ENCODE measurements at regions not wholly inside any gene's neighbourhood (a gene's known extent, or its start where the extent isn't known, plus 50 kb on each side); places are given as distances from the start of the nearest gene placed in this dataset.

GRCh38 chr22:22388090-22388489 is 120.5 kb downstream of the ZNF280B start:
- H3K4me3 ChIP-seq (ENCODE audit: insufficient read depth, low read depth, low read length): no peak overlapping the region

More at GRCh38 chr22:22388090-22388489, 120.5 kb downstream of the ZNF280B start:
- CTCF ChIA-PET: no interaction called here
- H4K20me1 ChIP-seq (ENCODE audit: insufficient read depth, low read length): no peaks in the 10 kb centered on the region
- no peak overlapping the region for H3K14ac ChIP-seq (replicated peaks; ENCODE audit: low read depth, low read length)
- H4K91ac ChIP-seq (ENCODE audit: insufficient read depth, low read depth, low read length): no peak overlapping the region
- H3K4ac ChIP-seq (ENCODE audit: low read depth, low read length): no peak overlapping the region
- in situ Hi-C loops (cut with MboI; ENCODE audit: low sequenced_read_pairs) (no loop called here), intact Hi-C loops (cut with micrococcal nuclease) (no loop called here), dilution Hi-C loops (cut with HindIII; ENCODE audit: low sequenced_read_pairs, unreplicated experiment) (no loop called here)
- no peak overlapping the region for H2BK120ac ChIP-seq (ENCODE audit: low read depth, low read length)
- whole genome bisulfite sequencing, 2 experiments (ENCODE audit: extremely low coverage in 2 of 2, insufficient read length in 1 of 2): no CpG with 5 or more reads among the region's 5 CpGs
- no peak overlapping the region for H2AK5ac ChIP-seq (ENCODE audit: low read depth, low read length)
- H3K9ac ChIP-seq (ENCODE audit: low read depth, low read length): no peak overlapping the region
- ATAC-seq (ENCODE audit: low read depth): no peak
- H3K9me1 ChIP-seq (ENCODE audit: insufficient read depth, low read length): no peaks in the 10 kb centered on the region
- H2AFZ ChIP-seq (replicated peaks; ENCODE audit: low read length, poor library complexity): no peak overlapping the region
- H3K27ac ChIP-seq (ENCODE audit: insufficient read depth, low read length): no peak overlapping the region
- H3K79me1 ChIP-seq (ENCODE audit: low read depth in 1 of 2, low read length in 2 of 2): no peaks in the 10 kb centered on the region
- H3K18ac ChIP-seq (ENCODE audit: low read depth, low read length): no peak overlapping the region
- H2BK15ac ChIP-seq (ENCODE audit: low read depth, low read length): no peak overlapping the region
- TF ChIP-seq NFE2L2 (IDR thresholded peaks at IDR 0.05; ENCODE audit: low read depth, low read length) (no peak), SMC3 (IDR thresholded peaks at IDR 0.05; ENCODE audit: low read depth, low read length) (no peak), CHD1 (IDR thresholded peaks at IDR 0.05; ENCODE audit: low read depth, low read length) (no peak), MAZ (IDR thresholded peaks at IDR 0.05; ENCODE audit: borderline replicate concordance, low read depth, low read length) (no peak), USF2 (IDR thresholded peaks at IDR 0.05; ENCODE audit: low read depth, low read length) (no peak), MXI1 (IDR thresholded peaks at IDR 0.05; ENCODE audit: borderline replicate concordance, low read depth, low read length) (no peak), BHLHE40 (IDR thresholded peaks at IDR 0.05; ENCODE audit: low read depth, low read length) (no peak)
- TF ChIP-seq, protein P1, sequence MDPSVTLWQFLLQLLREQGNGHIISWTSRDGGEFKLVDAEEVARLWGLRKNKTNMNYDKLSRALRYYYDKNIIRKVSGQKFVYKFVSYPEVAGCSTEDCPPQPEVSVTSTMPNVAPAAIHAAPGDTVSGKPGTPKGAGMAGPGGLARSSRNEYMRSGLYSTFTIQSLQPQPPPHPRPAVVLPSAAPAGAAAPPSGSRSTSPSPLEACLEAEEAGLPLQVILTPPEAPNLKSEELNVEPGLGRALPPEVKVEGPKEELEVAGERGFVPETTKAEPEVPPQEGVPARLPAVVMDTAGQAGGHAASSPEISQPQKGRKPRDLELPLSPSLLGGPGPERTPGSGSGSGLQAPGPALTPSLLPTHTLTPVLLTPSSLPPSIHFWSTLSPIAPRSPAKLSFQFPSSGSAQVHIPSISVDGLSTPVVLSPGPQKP (IDR thresholded peaks at IDR 0.05; ENCODE audit: borderline replicate concordance, low read depth, low read length): no peak
- H3K56ac ChIP-seq (ENCODE audit: extremely low read depth, insufficient read depth, low read length): no peak overlapping the region
- H3K36me3 ChIP-seq (ENCODE audit: control insufficient read depth, insufficient read depth, low read length): no peaks in the 10 kb centered on the region
- H3K23ac ChIP-seq (ENCODE audit: low read depth, low read length): no peak overlapping the region
- H4K8ac ChIP-seq (ENCODE audit: low read depth in 2 of 2, low read length in 2 of 2): no peak overlapping the region
- no peak overlapping the region for H4K5ac ChIP-seq (ENCODE audit: low read depth, low read length)
- H3K4me1 ChIP-seq (ENCODE audit: control insufficient read depth, insufficient read depth, low read length): no peaks in the 10 kb centered on the region
- H2BK20ac ChIP-seq (ENCODE audit: low read depth, low read length): no peak overlapping the region
- H2AK9ac ChIP-seq (replicated peaks; ENCODE audit: low read depth, low read length, poor library complexity): no peak overlapping the region
- DNase-seq: no peak
- H3K4me2 ChIP-seq (ENCODE audit: low read depth, low read length): no peak overlapping the region
- POLR2A ChIA-PET (ENCODE audit: unreplicated experiment): no interaction called here
- no peaks in the 10 kb centered on the region for H3K27me3 ChIP-seq (ENCODE audit: control insufficient read depth, insufficient read depth, low read length)
- no peaks in the 10 kb centered on the region for H3K9me3 ChIP-seq (ENCODE audit: control insufficient read depth, insufficient read depth, low read length)
- no peak overlapping the region for H2BK5ac ChIP-seq (ENCODE audit: low read depth, low read length, poor library complexity, severe bottlenecking)
- BruUV-seq (replicated peaks): no TSS peak

All from IMR-90 (cell line).